NB4 (cell line): ENCODE measurements at regions not wholly inside any gene's neighbourhood (a gene's known extent, or its start where the extent isn't known, plus 50 kb on each side); places are given as distances from the start of the nearest gene placed in this dataset.

Experiments
- DNase-seq: peaks from one replicate; pipeline ENCODE4 v3.0.0; 2010; ENCODE audit warnings: low read depth
- H3K4me3 ChIP-seq: one replicate; pipeline ENCODE4 v1.5.1; 2011; ENCODE audit warnings: mild to moderate bottlenecking, low read depth, low read length, moderate library complexity
- MYC ChIP-seq: IDR thresholded peaks from 2 replicates; pipeline ENCODE4 v1.6.1; 2011; ENCODE audit warnings: low read depth, low read length
- POLR2A ChIP-seq: IDR thresholded peaks from 2 replicates; pipeline ENCODE4 v1.6.1; 2011; ENCODE audit warnings: mild to moderate bottlenecking; ENCODE audit not compliant: insufficient read length; ENCODE audit errors: extremely low read depth
- TF ChIP-seq, protein P1 (sequence below): IDR thresholded peaks from 2 replicates; pipeline ENCODE4 v1.6.1; 2011; ENCODE audit warnings: low read depth, low read length
- TF ChIP-seq, protein P2 (sequence below): IDR thresholded peaks from one replicate; pipeline ENCODE4 v1.5.1; 2012; ENCODE audit warnings: low read depth, low read length

DNA sequence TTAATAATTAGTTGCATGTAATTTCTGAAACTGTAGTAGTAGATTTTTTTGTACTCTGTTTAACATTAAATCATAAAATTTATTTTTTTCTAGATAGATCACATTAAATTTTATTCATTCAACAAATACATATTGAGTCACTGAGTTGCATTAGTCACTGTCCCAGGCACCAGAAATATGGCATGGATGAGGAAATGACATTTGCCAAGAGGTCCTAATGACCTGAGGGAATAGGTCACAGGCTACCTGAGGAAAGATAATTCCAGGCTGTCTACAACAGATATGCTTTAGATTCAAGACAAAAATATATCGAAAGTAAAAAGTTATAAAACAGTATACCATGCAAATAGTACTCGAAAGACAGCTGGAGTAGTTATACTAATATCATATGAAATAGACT lies 852.4 kb upstream of the ACVR2A start:
- H3K4me3 ChIP-seq = no peak overlapping the region
- TF ChIP-seq, protein P1, sequence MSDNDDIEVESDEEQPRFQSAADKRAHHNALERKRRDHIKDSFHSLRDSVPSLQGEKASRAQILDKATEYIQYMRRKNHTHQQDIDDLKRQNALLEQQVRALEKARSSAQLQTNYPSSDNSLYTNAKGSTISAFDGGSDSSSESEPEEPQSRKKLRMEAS = no peak
- no peak for TF ChIP-seq POLR2A
- no peak for TF ChIP-seq MYC
- TF ChIP-seq, protein P2, sequence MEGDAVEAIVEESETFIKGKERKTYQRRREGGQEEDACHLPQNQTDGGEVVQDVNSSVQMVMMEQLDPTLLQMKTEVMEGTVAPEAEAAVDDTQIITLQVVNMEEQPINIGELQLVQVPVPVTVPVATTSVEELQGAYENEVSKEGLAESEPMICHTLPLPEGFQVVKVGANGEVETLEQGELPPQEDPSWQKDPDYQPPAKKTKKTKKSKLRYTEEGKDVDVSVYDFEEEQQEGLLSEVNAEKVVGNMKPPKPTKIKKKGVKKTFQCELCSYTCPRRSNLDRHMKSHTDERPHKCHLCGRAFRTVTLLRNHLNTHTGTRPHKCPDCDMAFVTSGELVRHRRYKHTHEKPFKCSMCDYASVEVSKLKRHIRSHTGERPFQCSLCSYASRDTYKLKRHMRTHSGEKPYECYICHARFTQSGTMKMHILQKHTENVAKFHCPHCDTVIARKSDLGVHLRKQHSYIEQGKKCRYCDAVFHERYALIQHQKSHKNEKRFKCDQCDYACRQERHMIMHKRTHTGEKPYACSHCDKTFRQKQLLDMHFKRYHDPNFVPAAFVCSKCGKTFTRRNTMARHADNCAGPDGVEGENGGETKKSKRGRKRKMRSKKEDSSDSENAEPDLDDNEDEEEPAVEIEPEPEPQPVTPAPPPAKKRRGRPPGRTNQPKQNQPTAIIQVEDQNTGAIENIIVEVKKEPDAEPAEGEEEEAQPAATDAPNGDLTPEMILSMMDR = no peak
- DNase-seq = no peak

DNA sequence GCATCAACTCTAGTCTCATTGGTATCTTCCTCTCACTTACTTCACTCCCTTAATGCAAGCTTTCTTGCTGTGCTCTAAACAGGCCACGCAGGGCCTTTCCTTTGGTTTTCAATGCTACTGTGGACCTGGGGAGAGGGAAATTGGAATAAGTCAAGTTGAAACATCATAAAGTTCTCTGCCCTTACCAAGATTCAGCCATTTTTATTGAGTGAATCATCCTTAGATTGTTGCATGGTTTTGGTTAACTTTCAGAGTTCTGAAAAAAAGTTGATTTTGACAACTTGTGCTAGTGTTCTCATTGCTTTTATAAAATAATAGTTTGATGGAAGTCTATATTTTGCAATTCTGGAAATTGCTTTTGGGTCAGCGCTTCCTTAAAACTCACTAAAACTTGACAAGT lies 852.8 kb upstream of the ACVR2A start:
- no peak overlapping the region for H3K4me3 ChIP-seq
- TF ChIP-seq POLR2A = no peak
- TF ChIP-seq, protein P1 = no peak
- no peak for TF ChIP-seq MYC
- DNase-seq = no peak

- TF ChIP-seq, protein P2 = no peak
- no peak for TF ChIP-seq MYC
- TF ChIP-seq POLR2A = no peak
- TF ChIP-seq, protein P1 = no peak
- H3K4me3 ChIP-seq = no peak overlapping the region
Observed at GRCh38 chr2:146990311-146991054, 854.3 kb upstream of the ACVR2A start.

DNA sequence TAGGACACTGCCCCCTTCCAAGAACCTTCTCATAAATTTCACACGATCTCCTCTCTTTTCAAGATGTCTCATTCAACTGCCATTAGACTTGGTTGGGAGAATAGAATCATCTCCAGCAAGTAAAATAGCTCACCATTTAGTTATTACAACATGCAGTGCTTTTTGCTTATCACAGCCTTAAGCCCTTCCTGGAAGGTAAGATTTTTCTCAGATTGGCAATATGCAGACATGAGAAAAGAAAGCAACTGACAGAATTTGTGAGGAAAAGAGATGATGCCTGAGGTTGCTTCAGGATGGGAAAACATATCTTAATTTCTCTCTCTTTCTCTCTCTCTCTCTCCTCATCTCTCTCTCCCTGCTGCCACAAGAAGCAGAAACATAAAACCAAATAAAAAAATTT lies 855.1 kb upstream of the ACVR2A start:
- DNase-seq = no peak
- TF ChIP-seq, protein P1 = no peak
- TF ChIP-seq, protein P2 = no peak
- no peak for TF ChIP-seq MYC
- TF ChIP-seq POLR2A = no peak
- H3K4me3 ChIP-seq = no peak overlapping the region

More at GRCh38 chr2:146990311-146991054, 854.3 kb upstream of the ACVR2A start:
- no peak for DNase-seq

GRCh38 chr2:146987996-146988395 lies 856.8 kb upstream of the ACVR2A start:
- TF ChIP-seq, protein P1 = no peak
- TF ChIP-seq, protein P2 = no peak
- TF ChIP-seq MYC (no peak), POLR2A (no peak)
- no peak overlapping the region for H3K4me3 ChIP-seq
- DNase-seq = no peak

GRCh38 chr2:146986161-146986560 lies 858.7 kb upstream of the ACVR2A start:
- no peak overlapping the region for H3K4me3 ChIP-seq
- no peak for DNase-seq

More at GRCh38 chr2:146986161-146986560, 858.7 kb upstream of the ACVR2A start:
- TF ChIP-seq, protein P1 = no peak
- TF ChIP-seq POLR2A (no peak), MYC (no peak)
- TF ChIP-seq, protein P2 = no peak
